ENCODE measurements at regions not wholly inside any gene's neighbourhood (a gene's known extent, or its start where the extent isn't known, plus 50 kb on each side); places are given as distances from the start of the nearest gene placed in this dataset.

- TF ChIP-seq, protein P1, sequence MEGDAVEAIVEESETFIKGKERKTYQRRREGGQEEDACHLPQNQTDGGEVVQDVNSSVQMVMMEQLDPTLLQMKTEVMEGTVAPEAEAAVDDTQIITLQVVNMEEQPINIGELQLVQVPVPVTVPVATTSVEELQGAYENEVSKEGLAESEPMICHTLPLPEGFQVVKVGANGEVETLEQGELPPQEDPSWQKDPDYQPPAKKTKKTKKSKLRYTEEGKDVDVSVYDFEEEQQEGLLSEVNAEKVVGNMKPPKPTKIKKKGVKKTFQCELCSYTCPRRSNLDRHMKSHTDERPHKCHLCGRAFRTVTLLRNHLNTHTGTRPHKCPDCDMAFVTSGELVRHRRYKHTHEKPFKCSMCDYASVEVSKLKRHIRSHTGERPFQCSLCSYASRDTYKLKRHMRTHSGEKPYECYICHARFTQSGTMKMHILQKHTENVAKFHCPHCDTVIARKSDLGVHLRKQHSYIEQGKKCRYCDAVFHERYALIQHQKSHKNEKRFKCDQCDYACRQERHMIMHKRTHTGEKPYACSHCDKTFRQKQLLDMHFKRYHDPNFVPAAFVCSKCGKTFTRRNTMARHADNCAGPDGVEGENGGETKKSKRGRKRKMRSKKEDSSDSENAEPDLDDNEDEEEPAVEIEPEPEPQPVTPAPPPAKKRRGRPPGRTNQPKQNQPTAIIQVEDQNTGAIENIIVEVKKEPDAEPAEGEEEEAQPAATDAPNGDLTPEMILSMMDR (conservative IDR thresholded peaks at IDR 0.05; ENCODE audit: low read length), result no peak
- no peak overlapping the region for H3K4me3 ChIP-seq (ENCODE audit: low read length)
- no peak for DNase-seq (ENCODE audit: low read depth)
Measured at GRCh38 chr10:20682782-20683181, 214.3 kb downstream of the NEBL start.

GRCh38 chr10:20677340-20677739 lies 219.8 kb downstream of the NEBL start:
- TF ChIP-seq, protein P1 (conservative IDR thresholded peaks at IDR 0.05; ENCODE audit: low read length), result no peak
- no peak for DNase-seq (ENCODE audit: low read depth)
- no peak overlapping the region for H3K4me3 ChIP-seq (ENCODE audit: low read length)

- H3K4me3 ChIP-seq (ENCODE audit: low read length), result no peak overlapping the region
- TF ChIP-seq, protein P1 (conservative IDR thresholded peaks at IDR 0.05; ENCODE audit: low read length), result no peak
- no peak for DNase-seq (ENCODE audit: low read depth)
Measured at GRCh38 chr10:20674926-20675325, 222.2 kb downstream of the NEBL start.

GRCh38 chr10:20673175-20673574 lies 223.9 kb downstream of the NEBL start:
- no peak for DNase-seq (ENCODE audit: low read depth)
- no peak overlapping the region for H3K4me3 ChIP-seq (ENCODE audit: low read length)
- TF ChIP-seq, protein P1 (conservative IDR thresholded peaks at IDR 0.05; ENCODE audit: low read length), result no peak

DNA sequence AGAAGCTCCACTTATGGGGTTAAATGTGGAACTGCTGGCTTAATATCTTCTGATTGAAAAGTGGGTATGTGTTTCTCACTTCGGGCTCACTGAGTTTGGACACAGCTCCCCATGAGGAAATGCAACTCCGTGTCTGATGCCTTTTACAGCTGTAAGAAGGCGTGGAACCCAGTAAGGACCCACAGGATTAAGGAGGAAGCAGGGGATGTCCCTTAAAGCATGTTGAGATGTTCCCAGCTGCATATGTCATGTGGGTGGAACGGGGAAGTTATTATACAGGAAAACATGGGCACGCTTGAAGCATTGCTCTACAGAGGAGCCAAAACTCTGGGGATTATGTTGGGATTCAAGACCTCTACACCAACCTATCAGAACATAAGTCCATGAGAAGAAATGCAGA lies 224.4 kb downstream of the NEBL start:
- no peak for DNase-seq (ENCODE audit: low read depth)
- no peak overlapping the region for H3K4me3 ChIP-seq (ENCODE audit: low read length)
- TF ChIP-seq, protein P1 (conservative IDR thresholded peaks at IDR 0.05; ENCODE audit: low read length), result no peak

GRCh38 chr10:20670579-20670978 lies 226.5 kb downstream of the NEBL start:
- DNase-seq (ENCODE audit: low read depth), result no peak
- no peak overlapping the region for H3K4me3 ChIP-seq (ENCODE audit: low read length)
- TF ChIP-seq, protein P1 (conservative IDR thresholded peaks at IDR 0.05; ENCODE audit: low read length), result no peak

DNA sequence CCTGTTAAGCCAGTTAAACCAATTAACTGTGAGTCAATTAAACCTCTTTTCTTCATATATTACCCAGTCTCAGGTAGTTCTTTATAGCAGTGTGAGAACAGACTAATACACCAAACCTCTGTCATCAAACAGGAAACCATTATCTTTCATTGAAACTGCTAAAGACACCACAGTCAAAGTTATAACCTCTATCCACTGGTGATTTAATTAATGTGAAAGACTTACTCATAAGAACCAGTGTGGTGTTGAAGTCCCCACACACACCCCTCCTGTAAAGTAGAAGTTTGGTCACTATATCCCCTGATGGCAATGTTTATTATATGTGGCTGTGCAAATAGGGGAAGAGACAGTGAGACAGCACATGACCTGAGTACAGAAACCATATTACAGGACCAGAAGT lies 228.1 kb downstream of the NEBL start:
- TF ChIP-seq, protein P1 (conservative IDR thresholded peaks at IDR 0.05; ENCODE audit: low read length), result no peak
- no peak overlapping the region for H3K4me3 ChIP-seq (ENCODE audit: low read length)
- no peak for DNase-seq (ENCODE audit: low read depth)

All from AG10803 (cell line).